ENCODE measurements at regions not wholly inside any gene's neighbourhood (a gene's known extent, or its start where the extent isn't known, plus 50 kb on each side); places are given as distances from the start of the nearest gene placed in this dataset.

- TF ChIP-seq POLR2AphosphoS5 (IDR thresholded peaks at IDR 0.05; ENCODE audit: insufficient read depth in 1 of 2, low read depth in 1 of 2) (no peak), POLR2A (IDR thresholded peaks at IDR 0.05) (no peak)
These were observed 538.5 kb upstream of the DCC start for GRCh38 chr18:51801514-51801913.

Data from vagina (tissue), 2 donors.